OCI-LY7 (cell line): ENCODE measurements at regions not wholly inside any gene's neighbourhood (a gene's known extent, or its start where the extent isn't known, plus 50 kb on each side); places are given as distances from the start of the nearest gene placed in this dataset.

Experiments
- BruUV-seq: library from RNA; stranded (reverse); fragments of 400-500 nt; replicated peaks from 2 replicates; lab custom pipeline; 2021; lab: Mats Ljungman, UMichigan
- CTCF ChIA-PET: fragments of 300-600 bp; sonication (Branson Sonifier 250); formaldehyde crosslinking; loops from one replicate; lab custom pipeline; 2022; ENCODE audit warnings: antibody characterized with exemption; ENCODE audit not compliant: unreplicated experiment; lab: Charles Lee
- POLR2A ChIA-PET: fragments of 300-600 bp; sonication (Branson Sonifier 250); formaldehyde crosslinking; loops from one replicate; lab custom pipeline; 2022; ENCODE audit warnings: antibody characterized with exemption; lab: Charles Lee
- DNase-seq: peaks from one replicate; pipeline ENCODE4 v3.0.0-alpha.2; 2015; ENCODE audit warnings: low spot score
- H2AFZ ChIP-seq: fragments of 200-600 bp; sonication (generic), shearing (Covaris generic); 2 replicates; pipeline ENCODE4 v1.6.1; 2014; ENCODE audit warnings: mild to moderate bottlenecking, antibody characterized with exemption, low read length, moderate library complexity
- H3K27ac ChIP-seq: fragments of 200-600 bp; sonication (generic); 2 replicates; pipeline ENCODE4 v1.5.1; 2014; ENCODE audit warnings: mixed run types, low read depth, mild to moderate bottlenecking, moderate library complexity, low read length, inconsistent platforms; ENCODE audit not compliant: poor library complexity, severe bottlenecking
- H3K36me3 ChIP-seq: fragments of 200-600 bp; sonication (generic); 2 replicates; pipeline ENCODE4 v1.6.1; 2014; ENCODE audit warnings: mild to moderate bottlenecking, antibody characterized with exemption, low read length, moderate library complexity, mixed read lengths; ENCODE audit not compliant: insufficient read depth
- H3K4me1 ChIP-seq: fragments of 200-600 bp; sonication (generic); 2 replicates; pipeline ENCODE4 v1.5.1; 2014; ENCODE audit warnings: mild to moderate bottlenecking, low read length; ENCODE audit not compliant: insufficient read depth, poor library complexity, severe bottlenecking
- H3K4me2 ChIP-seq: fragments of 200-600 bp; sonication (generic); 2 replicates; pipeline ENCODE4 v1.6.1; 2014; ENCODE audit warnings: mild to moderate bottlenecking, low read length
- H3K4me3 ChIP-seq: fragments of 200-600 bp; sonication (generic); 2 replicates; pipeline ENCODE4 v1.5.1; 2014; ENCODE audit warnings: mild to moderate bottlenecking, low read depth, low read length; ENCODE audit not compliant: poor library complexity, severe bottlenecking
- H3K79me2 ChIP-seq: fragments of 200-600 bp; sonication (generic); 2 replicates; pipeline ENCODE4 v1.6.1; 2016; ENCODE audit warnings: low read depth, mild to moderate bottlenecking, low read length, moderate library complexity, mixed read lengths; ENCODE audit not compliant: insufficient read depth
- H3K9me2 ChIP-seq: fragments of 200-600 bp; sonication (generic); 2 replicates; pipeline ENCODE4 v1.6.1; 2016; ENCODE audit warnings: mild to moderate bottlenecking, low read length, mixed read lengths; ENCODE audit not compliant: insufficient read depth
- H3K9me3 ChIP-seq: fragments of 200-600 bp; sonication (generic); 2 replicates; pipeline ENCODE4 v1.6.1; 2014; ENCODE audit warnings: mild to moderate bottlenecking, mixed run types, low read length, mixed read lengths
- H4K20me1 ChIP-seq: fragments of 200-600 bp; sonication (generic); 2 replicates; pipeline ENCODE4 v1.6.1; 2014; ENCODE audit warnings: mild to moderate bottlenecking, antibody characterized with exemption, low read length, moderate library complexity, mixed read lengths; ENCODE audit not compliant: insufficient read depth
- EZH2phosphoT487 ChIP-seq: fragments of 200-600 bp; sonication (generic); IDR thresholded peaks from 2 replicates; pipeline ENCODE4 v1.6.1; 2018; ENCODE audit warnings: low read depth, borderline replicate concordance, mild to moderate bottlenecking, mixed run types, antibody characterized with exemption, low read length, moderate library complexity, mixed read lengths
- intact Hi-C: fragments of 100-400 bp; cut with micrococcal nuclease; formaldehyde crosslinking; loops from one replicate; pipeline ENCODE4 v1.10.0; 2022; ENCODE audit not compliant: unreplicated experiment
- TF ChIP-seq, protein P1 (sequence below): fragments of 200-600 bp; sonication (generic); conservative IDR thresholded peaks from 2 replicates; pipeline ENCODE4 v1.5.1; 2014; ENCODE audit warnings: mild to moderate bottlenecking, antibody characterized with exemption, low read length, moderate library complexity, mixed read lengths

DNA sequence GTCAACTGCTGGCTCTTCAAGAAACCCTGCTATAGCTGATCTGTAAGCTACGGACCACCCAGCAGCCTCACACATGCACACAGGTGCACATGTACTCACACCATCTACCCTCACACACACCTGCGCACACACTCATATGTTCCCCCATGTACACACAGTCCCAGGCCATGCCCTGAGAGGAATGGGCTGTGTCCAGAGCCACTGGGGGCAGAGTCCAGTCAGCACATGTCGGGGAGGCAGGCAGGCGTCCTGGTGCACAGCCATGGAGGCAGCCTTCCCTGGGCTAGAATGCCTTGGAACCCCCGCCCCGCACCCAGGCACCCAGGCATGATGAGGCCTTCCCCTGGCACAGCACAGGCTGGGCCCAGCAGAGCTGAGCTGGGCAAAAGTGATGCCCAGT is 58.3 kb upstream of the DLK1 start:
- Histone ChIP-seq H3K79me2 (no peaks in the 10 kb centered on the region), H3K4me2 (no peak overlapping the region), H4K20me1 (no peaks in the 10 kb centered on the region; the same call in 1 of the 2 replicates), H3K4me1 (no peaks in the 10 kb centered on the region), H2AFZ (no peak overlapping the region), H3K9me3 (no peaks in the 10 kb centered on the region), H3K36me3 (no peaks in the 10 kb centered on the region), H3K9me2 (no peaks in the 10 kb centered on the region), H3K4me3 (no peak overlapping the region), H3K27ac (no peak overlapping the region)
- intact Hi-C loops: no loop called here
- DNase-seq: no peak
- ChIA-PET CTCF (no interaction called here), POLR2A (no interaction called here)
- no peak for TF ChIP-seq EZH2phosphoT487
- TF ChIP-seq, protein P1, sequence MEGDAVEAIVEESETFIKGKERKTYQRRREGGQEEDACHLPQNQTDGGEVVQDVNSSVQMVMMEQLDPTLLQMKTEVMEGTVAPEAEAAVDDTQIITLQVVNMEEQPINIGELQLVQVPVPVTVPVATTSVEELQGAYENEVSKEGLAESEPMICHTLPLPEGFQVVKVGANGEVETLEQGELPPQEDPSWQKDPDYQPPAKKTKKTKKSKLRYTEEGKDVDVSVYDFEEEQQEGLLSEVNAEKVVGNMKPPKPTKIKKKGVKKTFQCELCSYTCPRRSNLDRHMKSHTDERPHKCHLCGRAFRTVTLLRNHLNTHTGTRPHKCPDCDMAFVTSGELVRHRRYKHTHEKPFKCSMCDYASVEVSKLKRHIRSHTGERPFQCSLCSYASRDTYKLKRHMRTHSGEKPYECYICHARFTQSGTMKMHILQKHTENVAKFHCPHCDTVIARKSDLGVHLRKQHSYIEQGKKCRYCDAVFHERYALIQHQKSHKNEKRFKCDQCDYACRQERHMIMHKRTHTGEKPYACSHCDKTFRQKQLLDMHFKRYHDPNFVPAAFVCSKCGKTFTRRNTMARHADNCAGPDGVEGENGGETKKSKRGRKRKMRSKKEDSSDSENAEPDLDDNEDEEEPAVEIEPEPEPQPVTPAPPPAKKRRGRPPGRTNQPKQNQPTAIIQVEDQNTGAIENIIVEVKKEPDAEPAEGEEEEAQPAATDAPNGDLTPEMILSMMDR: no peak
- BruUV-seq: no TSS peak

DNA sequence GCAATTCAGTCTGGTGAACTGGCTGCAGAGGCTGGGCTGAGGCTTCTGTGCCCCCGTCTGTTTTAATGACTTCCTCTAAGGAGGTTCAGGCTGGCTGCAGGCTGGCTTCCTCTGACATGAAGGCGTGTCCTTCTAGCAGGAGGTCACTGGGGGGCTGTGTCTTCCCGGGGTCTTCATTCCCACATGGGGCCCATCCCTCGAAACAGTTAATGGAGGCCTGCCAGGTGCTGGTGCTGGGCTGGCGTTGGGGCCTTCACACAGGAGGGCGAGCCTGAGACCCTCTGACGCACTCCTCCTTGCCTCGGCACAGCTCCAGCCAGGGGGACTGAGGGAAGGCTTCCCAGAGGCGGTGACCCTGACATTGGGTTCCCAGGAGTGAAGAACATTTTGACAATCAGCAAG is 57.7 kb upstream of the DLK1 start:
- H2AFZ ChIP-seq: no peak overlapping the region
- intact Hi-C loops: no loop called here
- no TSS peak for BruUV-seq
- CTCF ChIA-PET: interaction anchor here (0.6 kb wide), 1 partner anchor 1223 kb away, joined by 3 read pairs; no protein-coding TSS in a partner anchor
- H3K36me3 ChIP-seq: no peaks in the 10 kb centered on the region
- no peak for TF ChIP-seq EZH2phosphoT487
- TF ChIP-seq, protein P1: no peak
- H3K27ac ChIP-seq: no peak overlapping the region
- H3K79me2 ChIP-seq: no peaks in the 10 kb centered on the region
- no peak for DNase-seq
- H3K9me2 ChIP-seq: no peaks in the 10 kb centered on the region
- H3K4me1 ChIP-seq: no peaks in the 10 kb centered on the region
- POLR2A ChIA-PET: no interaction called here
- H3K4me2 ChIP-seq: no peak overlapping the region
- no peaks in the 10 kb centered on the region; the same call in 1 of the 2 replicates for H4K20me1 ChIP-seq
- no peaks in the 10 kb centered on the region for H3K9me3 ChIP-seq
- no peak overlapping the region for H3K4me3 ChIP-seq

DNA sequence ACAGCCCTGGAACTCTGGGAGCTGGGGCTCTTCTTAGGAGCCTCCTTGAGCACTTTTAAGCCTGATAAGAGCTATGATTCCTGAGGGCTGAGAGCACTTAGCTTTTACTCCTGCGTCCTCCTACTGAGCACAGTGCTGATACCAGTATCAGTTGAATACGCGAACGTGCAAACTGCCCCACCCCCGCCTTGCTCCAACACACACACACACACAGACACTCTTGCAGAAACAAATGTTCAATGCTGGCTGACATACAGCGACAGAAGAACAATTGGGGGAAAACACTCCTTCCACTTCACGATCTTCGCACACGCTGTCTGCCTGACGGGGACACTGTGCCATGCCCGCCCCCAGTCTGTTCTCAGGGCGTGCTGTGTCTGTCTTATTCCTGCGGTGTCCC is 57.2 kb upstream of the DLK1 start:
- H4K20me1 ChIP-seq: no peaks in the 10 kb centered on the region; the same call in 1 of the 2 replicates
- no peaks in the 10 kb centered on the region for H3K9me2 ChIP-seq
- no peaks in the 10 kb centered on the region for H3K4me1 ChIP-seq
- H2AFZ ChIP-seq: no peak overlapping the region
- BruUV-seq: no TSS peak
- CTCF ChIA-PET: interaction anchor here (0.6 kb wide), 1 partner anchor 1224 kb away, joined by 3 read pairs; no protein-coding TSS in a partner anchor
- H3K79me2 ChIP-seq: no peaks in the 10 kb centered on the region
- POLR2A ChIA-PET: no interaction called here
- no peak for TF ChIP-seq EZH2phosphoT487
- TF ChIP-seq, protein P1: no peak
- H3K27ac ChIP-seq: no peak overlapping the region
- H3K36me3 ChIP-seq: no peaks in the 10 kb centered on the region
- H3K9me3 ChIP-seq: no peaks in the 10 kb centered on the region
- intact Hi-C loops: no loop called here
- no peak overlapping the region for H3K4me3 ChIP-seq
- no peak for DNase-seq
- no peak overlapping the region for H3K4me2 ChIP-seq
